ENCODE measurements at regions not wholly inside any gene's neighbourhood (a gene's known extent, or its start where the extent isn't known, plus 50 kb on each side); places are given as distances from the start of the nearest gene placed in this dataset.

DNA sequence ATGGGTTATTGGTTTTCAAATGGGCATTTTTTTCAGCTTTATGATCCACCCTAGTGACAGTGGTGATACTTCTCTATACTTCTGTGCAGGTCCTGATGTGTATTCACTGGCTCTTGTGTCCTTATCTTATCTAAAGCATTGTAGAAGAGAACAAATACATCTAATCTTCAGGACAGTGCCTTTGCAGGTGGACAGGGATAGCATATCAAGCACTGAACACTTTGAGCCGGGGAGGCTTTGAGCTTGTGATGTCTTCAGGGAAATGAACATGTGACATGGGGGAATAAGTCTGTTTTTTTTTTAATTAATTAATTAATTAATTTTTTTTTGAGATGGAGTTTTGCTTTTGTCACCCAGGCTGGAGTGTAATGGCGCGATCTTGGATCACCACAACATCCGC lies 115.5 kb upstream of the KLF4 start:
- intact Hi-C loops (cut with micrococcal nuclease; ENCODE audit: unreplicated experiment): loop anchor here (1.0 kb wide), 3 partner anchors 8 to 58 kb away; no protein-coding TSS in a partner anchor
- TF ChIP-seq, protein P1, sequence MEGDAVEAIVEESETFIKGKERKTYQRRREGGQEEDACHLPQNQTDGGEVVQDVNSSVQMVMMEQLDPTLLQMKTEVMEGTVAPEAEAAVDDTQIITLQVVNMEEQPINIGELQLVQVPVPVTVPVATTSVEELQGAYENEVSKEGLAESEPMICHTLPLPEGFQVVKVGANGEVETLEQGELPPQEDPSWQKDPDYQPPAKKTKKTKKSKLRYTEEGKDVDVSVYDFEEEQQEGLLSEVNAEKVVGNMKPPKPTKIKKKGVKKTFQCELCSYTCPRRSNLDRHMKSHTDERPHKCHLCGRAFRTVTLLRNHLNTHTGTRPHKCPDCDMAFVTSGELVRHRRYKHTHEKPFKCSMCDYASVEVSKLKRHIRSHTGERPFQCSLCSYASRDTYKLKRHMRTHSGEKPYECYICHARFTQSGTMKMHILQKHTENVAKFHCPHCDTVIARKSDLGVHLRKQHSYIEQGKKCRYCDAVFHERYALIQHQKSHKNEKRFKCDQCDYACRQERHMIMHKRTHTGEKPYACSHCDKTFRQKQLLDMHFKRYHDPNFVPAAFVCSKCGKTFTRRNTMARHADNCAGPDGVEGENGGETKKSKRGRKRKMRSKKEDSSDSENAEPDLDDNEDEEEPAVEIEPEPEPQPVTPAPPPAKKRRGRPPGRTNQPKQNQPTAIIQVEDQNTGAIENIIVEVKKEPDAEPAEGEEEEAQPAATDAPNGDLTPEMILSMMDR (IDR thresholded peaks at IDR 0.05; ENCODE audit: insufficient read depth in 1 of 2, low read depth in 1 of 2, low read length in 1 of 2, severe bottlenecking in 1 of 2, unreplicated experiment in 1 of 2): no peak
- Histone ChIP-seq H3K27me3 (replicated peaks; ENCODE audit: control insufficient read depth, insufficient read depth, low read length) (no peaks in the 10 kb centered on the region), H3K4me3 (ENCODE audit: low read depth, low read length) (no peak overlapping the region), H3K9me3 (no peaks in the 10 kb centered on the region), H3K36me3 (ENCODE audit: control insufficient read depth, insufficient read depth, low read length) (no peaks in the 10 kb centered on the region), H3K4me1 (peaks cover 8% of the 10 kb centered on the region)
- Mint-ChIP-seq H3K27ac (ENCODE audit: unreplicated experiment) (no peak overlapping the region), H3K27me3 (ENCODE audit: insufficient read depth, unreplicated experiment) (peaks cover 3% of the 10 kb centered on the region), H3K36me3 (ENCODE audit: insufficient read depth, unreplicated experiment) (no peaks in the 10 kb centered on the region), H3K9me3 (ENCODE audit: unreplicated experiment) (no peaks in the 10 kb centered on the region), H3K4me1 (ENCODE audit: low read depth, unreplicated experiment) (peaks cover 8% of the 10 kb centered on the region), H3K4me3 (ENCODE audit: unreplicated experiment) (peak overlapping the region; percentile 20)
- POLR2A ChIA-PET: no interaction called here
- DNase-seq: peak; percentile 62 to 77
- CTCF ChIA-PET: interaction anchor here (0.5 to 1.2 kb wide), 2 partner anchors 49 to 211 kb away, joined by 3 to 9 read pairs; no protein-coding TSS in a partner anchor
- BruUV-seq (replicated peaks): no TSS peak

DNA sequence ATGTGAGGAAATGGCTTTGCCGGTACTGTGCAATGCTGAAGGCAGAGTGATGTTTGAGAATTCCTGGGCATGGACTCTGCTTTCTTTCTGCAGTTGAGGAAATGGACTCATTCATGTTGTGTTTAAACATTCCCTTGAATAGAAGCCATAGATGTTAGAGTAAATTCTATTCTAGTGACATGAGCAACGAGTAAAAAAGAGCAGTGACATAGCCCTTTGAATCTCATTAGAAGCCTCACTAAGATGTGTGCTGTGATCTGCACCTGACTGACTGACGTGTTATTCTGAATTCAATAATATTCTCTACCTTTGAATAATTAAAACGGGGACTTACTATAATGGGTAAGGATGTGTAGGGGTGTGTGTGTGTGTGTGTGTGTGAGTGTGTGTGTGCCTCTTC lies 113.7 kb upstream of the KLF4 start:
- Mint-ChIP-seq H3K27ac (ENCODE audit: unreplicated experiment) (no peak overlapping the region), H3K36me3 (ENCODE audit: insufficient read depth, unreplicated experiment) (no peaks in the 10 kb centered on the region), H3K9me3 (ENCODE audit: unreplicated experiment) (no peaks in the 10 kb centered on the region), H3K4me3 (ENCODE audit: unreplicated experiment) (no peak overlapping the region), H3K4me1 (ENCODE audit: low read depth, unreplicated experiment) (peaks cover 8% of the 10 kb centered on the region), H3K27me3 (ENCODE audit: insufficient read depth, unreplicated experiment) (no peaks in the 10 kb centered on the region)
- BruUV-seq (replicated peaks): no TSS peak
- Histone ChIP-seq H3K36me3 (ENCODE audit: control insufficient read depth, insufficient read depth, low read length) (no peaks in the 10 kb centered on the region), H3K4me3 (ENCODE audit: low read depth, low read length) (no peak overlapping the region), H3K4me1 (peaks cover 13% of the 10 kb centered on the region), H3K27me3 (replicated peaks; ENCODE audit: control insufficient read depth, insufficient read depth, low read length) (no peaks in the 10 kb centered on the region), H3K9me3 (no peaks in the 10 kb centered on the region)
- TF ChIP-seq, protein P1 (IDR thresholded peaks at IDR 0.05; ENCODE audit: insufficient read depth in 1 of 2, low read depth in 1 of 2, low read length in 1 of 2, severe bottlenecking in 1 of 2, unreplicated experiment in 1 of 2): no peak
- DNase-seq: no peak
- ChIA-PET POLR2A (no interaction called here), CTCF (no interaction called here)
- intact Hi-C loops (cut with micrococcal nuclease; ENCODE audit: unreplicated experiment): no loop called here

DNA sequence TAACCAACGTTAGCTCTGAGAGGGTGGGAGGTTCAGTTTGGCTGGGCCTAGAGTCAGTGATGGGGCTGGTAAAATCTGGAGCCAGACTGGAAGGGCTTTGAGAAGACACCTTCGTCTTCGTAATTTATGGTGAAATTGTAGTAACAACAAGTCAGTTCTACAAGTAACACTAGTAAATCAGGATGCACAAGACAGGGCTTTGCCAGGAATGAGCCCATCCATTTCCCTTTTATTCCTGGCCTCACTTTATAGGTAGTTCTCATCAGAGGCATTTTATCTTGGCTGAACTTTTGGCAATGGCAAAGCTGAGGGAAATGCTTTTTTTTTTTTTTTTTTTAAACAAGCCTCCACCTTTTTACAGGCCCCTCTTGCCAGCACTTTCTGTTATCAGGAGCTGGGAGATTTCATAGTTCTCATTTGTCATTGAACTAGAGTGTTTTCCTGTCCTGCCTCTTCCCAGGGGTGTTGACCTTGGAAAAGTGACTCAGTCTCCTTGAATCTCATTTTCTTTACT lies 110.5 kb upstream of the KLF4 start:
- TF ChIP-seq, protein P1 (IDR thresholded peaks at IDR 0.05; ENCODE audit: insufficient read depth in 1 of 2, low read depth in 1 of 2, low read length in 1 of 2, severe bottlenecking in 1 of 2, unreplicated experiment in 1 of 2): no peak
- intact Hi-C loops (cut with micrococcal nuclease; ENCODE audit: unreplicated experiment): no loop called here
- no peak for DNase-seq
- POLR2A ChIA-PET: no interaction called here
- Mint-ChIP-seq H3K4me3 (ENCODE audit: unreplicated experiment) (no peak overlapping the region), H3K9me3 (ENCODE audit: unreplicated experiment) (no peaks in the 10 kb centered on the region), H3K27me3 (ENCODE audit: insufficient read depth, unreplicated experiment) (no peaks in the 10 kb centered on the region), H3K4me1 (ENCODE audit: low read depth, unreplicated experiment) (peaks cover 5% of the 10 kb centered on the region), H3K27ac (ENCODE audit: unreplicated experiment) (no peak overlapping the region), H3K36me3 (ENCODE audit: insufficient read depth, unreplicated experiment) (no peaks in the 10 kb centered on the region)
- H3K4me3 ChIP-seq (ENCODE audit: low read depth, low read length): no peak overlapping the region
- CTCF ChIA-PET: no interaction called here
- H3K36me3 ChIP-seq (ENCODE audit: control insufficient read depth, insufficient read depth, low read length): no peaks in the 10 kb centered on the region
- H3K9me3 ChIP-seq: no peaks in the 10 kb centered on the region
- BruUV-seq (replicated peaks): no TSS peak
- no peaks in the 10 kb centered on the region for H3K27me3 ChIP-seq (replicated peaks; ENCODE audit: control insufficient read depth, insufficient read depth, low read length)
- H3K4me1 ChIP-seq: peaks cover 21% of the 10 kb centered on the region

All from Caco-2 (cell line).